ENCODE measurements at regions not wholly inside any gene's neighbourhood (a gene's known extent, or its start where the extent isn't known, plus 50 kb on each side); places are given as distances from the start of the nearest gene placed in this dataset.

DNA sequence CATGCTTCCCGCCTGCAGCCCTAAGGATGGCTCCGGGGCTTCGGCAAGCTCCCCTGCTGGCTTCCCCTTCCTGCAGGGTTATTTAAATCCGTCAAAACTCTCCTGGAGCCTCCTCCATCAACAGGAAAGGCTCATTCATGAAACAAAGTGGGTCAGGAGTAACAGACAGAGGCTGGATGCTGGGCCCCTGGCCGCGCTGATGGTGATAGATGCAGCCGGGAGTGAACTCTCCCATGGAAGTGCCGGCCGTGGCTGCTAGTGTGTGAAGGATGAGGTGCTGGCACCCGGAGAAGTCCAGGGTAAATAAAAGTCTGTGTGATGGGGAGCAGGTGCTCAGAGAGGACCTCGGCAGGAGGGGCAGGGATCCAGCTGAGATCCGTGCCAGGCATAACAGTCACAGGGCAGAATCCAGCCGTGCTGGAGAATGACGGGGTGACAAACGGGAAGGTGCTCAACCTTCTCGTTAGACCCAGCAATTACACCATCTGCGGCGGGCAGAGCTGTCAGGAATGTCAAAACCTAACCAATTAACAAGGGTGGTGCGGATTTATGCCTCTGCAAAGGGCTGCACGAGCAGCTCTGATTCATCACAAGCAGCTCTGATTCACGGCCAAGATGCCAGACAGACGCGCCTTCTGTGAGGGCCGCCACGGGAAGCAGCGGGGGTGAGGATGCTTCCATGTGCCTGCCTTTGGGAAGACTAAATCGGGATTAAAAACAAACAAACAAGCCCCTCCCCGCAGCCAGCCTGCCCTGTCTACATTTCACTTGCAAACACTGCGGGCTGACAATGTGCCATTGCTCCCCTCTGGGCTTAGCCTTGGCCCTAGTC lies 55.6 kb downstream of the SYNE3 start:
- TF ChIP-seq, protein P1, sequence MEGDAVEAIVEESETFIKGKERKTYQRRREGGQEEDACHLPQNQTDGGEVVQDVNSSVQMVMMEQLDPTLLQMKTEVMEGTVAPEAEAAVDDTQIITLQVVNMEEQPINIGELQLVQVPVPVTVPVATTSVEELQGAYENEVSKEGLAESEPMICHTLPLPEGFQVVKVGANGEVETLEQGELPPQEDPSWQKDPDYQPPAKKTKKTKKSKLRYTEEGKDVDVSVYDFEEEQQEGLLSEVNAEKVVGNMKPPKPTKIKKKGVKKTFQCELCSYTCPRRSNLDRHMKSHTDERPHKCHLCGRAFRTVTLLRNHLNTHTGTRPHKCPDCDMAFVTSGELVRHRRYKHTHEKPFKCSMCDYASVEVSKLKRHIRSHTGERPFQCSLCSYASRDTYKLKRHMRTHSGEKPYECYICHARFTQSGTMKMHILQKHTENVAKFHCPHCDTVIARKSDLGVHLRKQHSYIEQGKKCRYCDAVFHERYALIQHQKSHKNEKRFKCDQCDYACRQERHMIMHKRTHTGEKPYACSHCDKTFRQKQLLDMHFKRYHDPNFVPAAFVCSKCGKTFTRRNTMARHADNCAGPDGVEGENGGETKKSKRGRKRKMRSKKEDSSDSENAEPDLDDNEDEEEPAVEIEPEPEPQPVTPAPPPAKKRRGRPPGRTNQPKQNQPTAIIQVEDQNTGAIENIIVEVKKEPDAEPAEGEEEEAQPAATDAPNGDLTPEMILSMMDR (IDR thresholded peaks at IDR 0.05; ENCODE audit: insufficient read depth, low read depth, low read length), result no peak
- TF ChIP-seq EZH2 (IDR thresholded peaks at IDR 0.05; ENCODE audit: insufficient read depth, low read length), result no peak
